ENCODE measurements at regions not wholly inside any gene's neighbourhood (a gene's known extent, or its start where the extent isn't known, plus 50 kb on each side); places are given as distances from the start of the nearest gene placed in this dataset.

GRCh38 chr11:112570333-112570732 lies 309.7 kb upstream of the PLET1 start:
- no peak overlapping the region for H3K4me3 ChIP-seq (ENCODE audit: control insufficient read depth, low read depth, low read length)
- TF ChIP-seq, protein P1, sequence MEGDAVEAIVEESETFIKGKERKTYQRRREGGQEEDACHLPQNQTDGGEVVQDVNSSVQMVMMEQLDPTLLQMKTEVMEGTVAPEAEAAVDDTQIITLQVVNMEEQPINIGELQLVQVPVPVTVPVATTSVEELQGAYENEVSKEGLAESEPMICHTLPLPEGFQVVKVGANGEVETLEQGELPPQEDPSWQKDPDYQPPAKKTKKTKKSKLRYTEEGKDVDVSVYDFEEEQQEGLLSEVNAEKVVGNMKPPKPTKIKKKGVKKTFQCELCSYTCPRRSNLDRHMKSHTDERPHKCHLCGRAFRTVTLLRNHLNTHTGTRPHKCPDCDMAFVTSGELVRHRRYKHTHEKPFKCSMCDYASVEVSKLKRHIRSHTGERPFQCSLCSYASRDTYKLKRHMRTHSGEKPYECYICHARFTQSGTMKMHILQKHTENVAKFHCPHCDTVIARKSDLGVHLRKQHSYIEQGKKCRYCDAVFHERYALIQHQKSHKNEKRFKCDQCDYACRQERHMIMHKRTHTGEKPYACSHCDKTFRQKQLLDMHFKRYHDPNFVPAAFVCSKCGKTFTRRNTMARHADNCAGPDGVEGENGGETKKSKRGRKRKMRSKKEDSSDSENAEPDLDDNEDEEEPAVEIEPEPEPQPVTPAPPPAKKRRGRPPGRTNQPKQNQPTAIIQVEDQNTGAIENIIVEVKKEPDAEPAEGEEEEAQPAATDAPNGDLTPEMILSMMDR (IDR thresholded peaks at IDR 0.05; ENCODE audit: control insufficient read depth, insufficient read depth, low read depth, low read length, missing control alignments), result no peak
- no peak for DNase-seq (ENCODE audit: low read depth)

- TF ChIP-seq, protein P1 (IDR thresholded peaks at IDR 0.05; ENCODE audit: control insufficient read depth, insufficient read depth, low read depth, low read length, missing control alignments), result no peak
- H3K4me3 ChIP-seq (ENCODE audit: control insufficient read depth, low read depth, low read length), result no peak overlapping the region
- DNase-seq (ENCODE audit: low read depth), result no peak
Observed at GRCh38 chr11:112579282-112579681, 318.6 kb upstream of the PLET1 start.

DNA sequence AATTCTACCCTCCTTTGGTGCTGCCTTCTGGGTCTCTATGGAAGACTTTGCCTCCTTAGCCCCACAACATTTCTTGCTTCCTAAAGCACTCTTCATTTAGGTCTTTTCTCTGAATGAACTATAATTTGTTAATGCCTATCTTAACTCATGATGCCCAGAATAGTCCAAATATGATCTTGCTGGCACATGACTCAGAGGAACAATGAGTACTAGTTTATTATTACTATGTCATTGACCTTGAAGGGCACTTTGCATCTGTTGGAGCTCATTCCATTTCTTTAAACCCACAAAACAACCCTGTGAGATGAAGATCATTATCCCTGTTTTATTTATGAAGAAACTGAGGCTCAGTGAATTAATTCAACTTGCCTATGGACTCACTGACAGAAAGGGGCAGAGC lies 320.2 kb upstream of the PLET1 start:
- H3K4me3 ChIP-seq (ENCODE audit: control insufficient read depth, low read depth, low read length), result no peak overlapping the region
- TF ChIP-seq, protein P1 (IDR thresholded peaks at IDR 0.05; ENCODE audit: control insufficient read depth, insufficient read depth, low read depth, low read length, missing control alignments), result no peak
- no peak for DNase-seq (ENCODE audit: low read depth)

- TF ChIP-seq, protein P1 (IDR thresholded peaks at IDR 0.05; ENCODE audit: control insufficient read depth, insufficient read depth, low read depth, low read length, missing control alignments), result no peak
- no peak for DNase-seq (ENCODE audit: low read depth)
- no peak overlapping the region for H3K4me3 ChIP-seq (ENCODE audit: control insufficient read depth, low read depth, low read length)
Observed at GRCh38 chr11:112581747-112582146, 321.1 kb upstream of the PLET1 start.

GRCh38 chr11:112582366-112582765 lies 321.7 kb upstream of the PLET1 start:
- TF ChIP-seq, protein P1 (IDR thresholded peaks at IDR 0.05; ENCODE audit: control insufficient read depth, insufficient read depth, low read depth, low read length, missing control alignments), result no peak
- no peak for DNase-seq (ENCODE audit: low read depth)
- H3K4me3 ChIP-seq (ENCODE audit: control insufficient read depth, low read depth, low read length), result no peak overlapping the region

- TF ChIP-seq, protein P1 (IDR thresholded peaks at IDR 0.05; ENCODE audit: control insufficient read depth, insufficient read depth, low read depth, low read length, missing control alignments), result no peak
- no peak overlapping the region for H3K4me3 ChIP-seq (ENCODE audit: control insufficient read depth, low read depth, low read length)
- no peak for DNase-seq (ENCODE audit: low read depth)
Observed at GRCh38 chr11:112583261-112583893, 322.7 kb upstream of the PLET1 start.
